Endothelial cell of umbilical vein (primary cell): ENCODE measurements at regions not wholly inside any gene's neighbourhood (a gene's known extent, or its start where the extent isn't known, plus 50 kb on each side); places are given as distances from the start of the nearest gene placed in this dataset.

ENCODE experiments used
- BruUV-seq: library from RNA; stranded (reverse); fragments of 400-500 nt; replicated peaks from 2 replicates; lab custom pipeline; 2021; lab: Mats Ljungman, UMichigan
- CTCF ChIA-PET: fragments of 300-600, 350-600 bp; sonication (Branson Sonifier 250); formaldehyde crosslinking; loops from one replicate; lab custom pipeline; 2021; ENCODE audit warnings: antibody characterized with exemption, inconsistent platforms; lab: Charles Lee
- POLR2A ChIA-PET: fragments of 300-600, 350-600 bp; sonication (Branson Sonifier 250); formaldehyde crosslinking; loops from one replicate; lab custom pipeline; 2021; ENCODE audit warnings: antibody characterized with exemption, inconsistent platforms; lab: Charles Lee
- DNase-seq: peaks from one replicate; pipeline ENCODE4 v3.0.0-alpha.2; 2011; ENCODE audit warnings: low read depth, low spot score
- FAIRE-seq: peaks from 2 replicates; lab custom pipeline; 2011; peaks lifted over from hg19 to GRCh38; lab: Jason Lieb, UNC
- H2AFZ ChIP-seq: 2 replicates; pipeline ENCODE4 v1.6.0; 2012; ENCODE audit warnings: low read depth, low read length, control low read depth, inconsistent platforms
- H3K27ac ChIP-seq: 2 replicates; pipeline ENCODE4 v1.5.1; 2011; ENCODE audit warnings: low read depth, mild to moderate bottlenecking, control low read depth, low read length, moderate library complexity; ENCODE audit not compliant: insufficient read depth
- H3K27me3 ChIP-seq, 2 experiments: 2 replicates each; pipeline versions ENCODE4 v1.6.0 to v1.6.1; 2011; ENCODE audit warnings: low read length in 2 of 2, mixed read lengths in 1 of 2; ENCODE audit not compliant: control insufficient read depth in 2 of 2, insufficient read depth in 2 of 2
- H3K36me3 ChIP-seq, 2 experiments: 2 replicates in 1 of 2; 3 replicates in 1 of 2; pipeline ENCODE4 v1.5.1; 2011; ENCODE audit warnings: low read length in 2 of 2, mild to moderate bottlenecking in 1 of 2, moderate library complexity in 1 of 2; ENCODE audit not compliant: control insufficient read depth in 2 of 2, insufficient read depth in 2 of 2; ENCODE audit errors: extremely low read depth in 1 of 2
- H3K4me1 ChIP-seq: 3 replicates; pipeline ENCODE4 v1.5.1; 2011; ENCODE audit warnings: mild to moderate bottlenecking, low read length; ENCODE audit not compliant: control insufficient read depth, insufficient read depth; ENCODE audit errors: extremely low read depth
- H3K4me2 ChIP-seq: 2 replicates; pipeline ENCODE4 v1.6.1; 2011; ENCODE audit warnings: low read length, control low read depth, mixed read lengths; ENCODE audit not compliant: insufficient read depth
- H3K4me3 ChIP-seq, 3 experiments: fragments of 200-600 bp in 1 of 3; sonication (generic), shearing (Covaris generic) in 1 of 3; replicated peaks in 1 of 3; 2 replicates each; pipeline ENCODE4 v1.5.1; 2011 to 2016; ENCODE audit warnings: control low read depth in 3 of 3, low read length in 3 of 3, mild to moderate bottlenecking in 2 of 3, inconsistent platforms in 1 of 3, low read depth in 1 of 3, moderate library complexity in 1 of 3; ENCODE audit not compliant: insufficient read depth in 1 of 3
- H3K79me2 ChIP-seq: 2 replicates; pipeline ENCODE4 v1.6.0; 2012; ENCODE audit warnings: low read length, inconsistent platforms; ENCODE audit not compliant: control insufficient read depth, insufficient read depth
- H3K9ac ChIP-seq: replicated peaks from 2 replicates; pipeline ENCODE3; 2011; ENCODE audit warnings: low read length, control low read depth; ENCODE audit not compliant: insufficient read depth; ENCODE audit errors: extremely low read depth
- H3K9me1 ChIP-seq: replicated peaks from 3 replicates; pipeline ENCODE4 v1.6.0; 2011; ENCODE audit warnings: mild to moderate bottlenecking, low read length; ENCODE audit not compliant: control insufficient read depth, insufficient read depth; ENCODE audit errors: extremely low read depth
- H3K9me3 ChIP-seq: replicated peaks from 2 replicates; pipeline ENCODE4 v1.5.1; 2012; ENCODE audit warnings: low read length, inconsistent platforms; ENCODE audit not compliant: control insufficient read depth, insufficient read depth
- H4K20me1 ChIP-seq: replicated peaks from 2 replicates; pipeline ENCODE3; 2011; ENCODE audit warnings: mild to moderate bottlenecking, low read length; ENCODE audit not compliant: control insufficient read depth, insufficient read depth; ENCODE audit errors: extremely low read depth
- EZH2 ChIP-seq: IDR thresholded peaks from 2 replicates; pipeline ENCODE4 v1.6.1; 2012; ENCODE audit warnings: borderline replicate concordance, low read depth, mild to moderate bottlenecking, moderate library complexity, low read length, inconsistent platforms; ENCODE audit not compliant: severe bottlenecking
- FOS ChIP-seq: IDR thresholded peaks from 2 replicates; pipeline ENCODE4 v1.6.1; 2011; ENCODE audit warnings: mild to moderate bottlenecking, low read length, moderate library complexity, borderline replicate concordance; ENCODE audit not compliant: insufficient read depth
- GATA2 ChIP-seq: IDR thresholded peaks from 2 replicates; pipeline ENCODE4 v1.7.0; 2011; ENCODE audit warnings: low read depth, mild to moderate bottlenecking, moderate library complexity, mixed read lengths, low read length; ENCODE audit not compliant: insufficient read length, insufficient read depth
- JUN ChIP-seq: IDR thresholded peaks from 2 replicates; pipeline ENCODE4 v1.6.1; 2011; ENCODE audit warnings: borderline replicate concordance, low read depth; ENCODE audit not compliant: insufficient read length, insufficient read depth
- MYC ChIP-seq: IDR thresholded peaks from one replicate; pipeline ENCODE4 v1.6.1; 2011; ENCODE audit warnings: mild to moderate bottlenecking, low read depth, low read length
- POLR2A ChIP-seq: IDR thresholded peaks from 2 replicates; pipeline ENCODE4 v1.6.1; 2012; ENCODE audit warnings: low read depth, mild to moderate bottlenecking, control low read depth, low read length
- POLR2AphosphoS5 ChIP-seq: IDR thresholded peaks from 2 replicates; pipeline ENCODE4 v1.6.1; 2012; ENCODE audit warnings: low read depth, mild to moderate bottlenecking, control low read depth, low read length, moderate library complexity; ENCODE audit not compliant: insufficient read depth
- dilution Hi-C: fragments of 300-500 bp; cut with MboI; formaldehyde crosslinking; loops from one replicate; pipeline ENCODE4 v1.15.0; 2019; ENCODE audit warnings: low sequenced_read_pairs; ENCODE audit not compliant: extremely low pct_ligation_motif_present
- intact Hi-C: fragments of 100-400 bp; cut with micrococcal nuclease; formaldehyde crosslinking; loops from one replicate; pipeline ENCODE4 v1.10.0; 2022
- TF ChIP-seq, protein P1 (sequence below): IDR thresholded peaks from 2 replicates; pipeline ENCODE4 v1.6.1; 2011; ENCODE audit not compliant: insufficient read depth, insufficient read length
- TF ChIP-seq, protein P2 (sequence below), 2 donors: IDR thresholded peaks; 1 replicate in 1 of 2; 2 replicates in 1 of 2; pipeline ENCODE4 v1.5.1; 2011; ENCODE audit warnings: low read length in 2 of 2, mild to moderate bottlenecking in 2 of 2, moderate library complexity in 2 of 2, control low read depth in 1 of 2, inconsistent platforms in 1 of 2, low read depth in 1 of 2; ENCODE audit not compliant: insufficient read depth in 1 of 2; ENCODE audit errors: extremely low read depth in 1 of 2

DNA sequence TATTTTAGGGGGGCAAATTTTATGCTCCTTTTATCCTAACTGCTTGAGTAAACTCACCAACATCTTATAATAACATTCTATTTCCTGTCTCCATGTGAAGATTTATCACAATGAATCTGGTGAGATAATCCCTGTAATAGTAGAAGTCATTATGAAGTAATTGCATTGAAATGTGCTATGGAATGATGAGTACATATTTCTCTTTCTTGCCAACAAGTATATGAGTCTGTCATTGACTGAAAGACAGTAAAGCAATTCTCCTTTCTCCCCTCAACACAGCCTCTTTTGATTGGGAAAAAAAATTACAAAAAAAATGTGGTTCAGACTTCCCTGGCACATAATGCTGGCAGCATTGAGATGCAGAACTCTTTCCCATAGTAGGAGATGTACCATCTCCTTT lies 459.2 kb upstream of the RGMB start:
- H3K36me3 ChIP-seq: no peaks in the 10 kb centered on the region
- H3K9me1 ChIP-seq: no peaks in the 10 kb centered on the region
- intact Hi-C loops: loop anchor here (1.0 to 5.0 kb wide), 2 partner anchors 33 to 475 kb away; no protein-coding TSS in a partner anchor
- H3K4me1 ChIP-seq: peaks cover 42% of the 10 kb centered on the region
- H3K9ac ChIP-seq: peak overlapping the region; percentile 76
- peak overlapping the region; percentile 91 for H3K27ac ChIP-seq
- DNase-seq: peak; percentile 68
- H3K79me2 ChIP-seq: no peaks in the 10 kb centered on the region
- peak overlapping the region; percentile 6 for H2AFZ ChIP-seq
- H3K27me3 ChIP-seq: no peaks in the 10 kb centered on the region
- TF ChIP-seq MYC (no peak), JUN (peak; percentile 83), POLR2AphosphoS5 (no peak), GATA2 (peak; percentile 81), FOS (peak; percentile 63), EZH2 (no peak), POLR2A (peak; percentile 45)
- TF ChIP-seq, protein P1, sequence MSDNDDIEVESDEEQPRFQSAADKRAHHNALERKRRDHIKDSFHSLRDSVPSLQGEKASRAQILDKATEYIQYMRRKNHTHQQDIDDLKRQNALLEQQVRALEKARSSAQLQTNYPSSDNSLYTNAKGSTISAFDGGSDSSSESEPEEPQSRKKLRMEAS: no peak
- TF ChIP-seq, protein P2, sequence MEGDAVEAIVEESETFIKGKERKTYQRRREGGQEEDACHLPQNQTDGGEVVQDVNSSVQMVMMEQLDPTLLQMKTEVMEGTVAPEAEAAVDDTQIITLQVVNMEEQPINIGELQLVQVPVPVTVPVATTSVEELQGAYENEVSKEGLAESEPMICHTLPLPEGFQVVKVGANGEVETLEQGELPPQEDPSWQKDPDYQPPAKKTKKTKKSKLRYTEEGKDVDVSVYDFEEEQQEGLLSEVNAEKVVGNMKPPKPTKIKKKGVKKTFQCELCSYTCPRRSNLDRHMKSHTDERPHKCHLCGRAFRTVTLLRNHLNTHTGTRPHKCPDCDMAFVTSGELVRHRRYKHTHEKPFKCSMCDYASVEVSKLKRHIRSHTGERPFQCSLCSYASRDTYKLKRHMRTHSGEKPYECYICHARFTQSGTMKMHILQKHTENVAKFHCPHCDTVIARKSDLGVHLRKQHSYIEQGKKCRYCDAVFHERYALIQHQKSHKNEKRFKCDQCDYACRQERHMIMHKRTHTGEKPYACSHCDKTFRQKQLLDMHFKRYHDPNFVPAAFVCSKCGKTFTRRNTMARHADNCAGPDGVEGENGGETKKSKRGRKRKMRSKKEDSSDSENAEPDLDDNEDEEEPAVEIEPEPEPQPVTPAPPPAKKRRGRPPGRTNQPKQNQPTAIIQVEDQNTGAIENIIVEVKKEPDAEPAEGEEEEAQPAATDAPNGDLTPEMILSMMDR (IDR thresholded peaks at IDR 0.05; ENCODE audit: extremely low read depth in 1 of 2, insufficient read depth in 1 of 2, low read depth in 1 of 2, low read length in 2 of 2): no peak
- dilution Hi-C loops: no loop called here
- no peaks in the 10 kb centered on the region for H4K20me1 ChIP-seq
- POLR2A ChIA-PET: no interaction called here
- no peaks in the 10 kb centered on the region for H3K9me3 ChIP-seq
- FAIRE-seq: no peak
- CTCF ChIA-PET: no interaction called here
- H3K4me2 ChIP-seq: peak overlapping the region; percentile 41
- BruUV-seq: no TSS peak
- H3K4me3 ChIP-seq: no peak overlapping the region
